ENCODE measurements at regions not wholly inside any gene's neighbourhood (a gene's known extent, or its start where the extent isn't known, plus 50 kb on each side); places are given as distances from the start of the nearest gene placed in this dataset.

DNA sequence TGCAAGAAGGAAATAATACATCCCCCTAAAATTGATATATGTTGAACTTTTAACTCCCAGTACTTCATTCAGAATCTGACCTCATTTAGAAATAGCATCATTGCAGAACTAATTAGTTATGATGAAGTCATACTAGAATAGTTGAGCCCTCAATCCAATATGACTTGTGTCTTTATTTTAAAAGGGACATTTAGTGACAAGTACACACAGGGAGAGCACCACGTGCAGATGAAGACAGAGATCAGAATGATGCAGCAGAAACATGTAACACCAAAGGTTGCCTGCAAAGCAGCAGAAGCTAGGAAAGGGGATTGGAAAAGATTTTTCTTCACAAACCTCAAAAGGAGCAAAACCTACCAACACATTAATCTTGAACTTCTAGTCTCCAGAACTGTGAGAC lies 2602.5 kb downstream of the PCDH9 start:
- TF ChIP-seq, protein P1, sequence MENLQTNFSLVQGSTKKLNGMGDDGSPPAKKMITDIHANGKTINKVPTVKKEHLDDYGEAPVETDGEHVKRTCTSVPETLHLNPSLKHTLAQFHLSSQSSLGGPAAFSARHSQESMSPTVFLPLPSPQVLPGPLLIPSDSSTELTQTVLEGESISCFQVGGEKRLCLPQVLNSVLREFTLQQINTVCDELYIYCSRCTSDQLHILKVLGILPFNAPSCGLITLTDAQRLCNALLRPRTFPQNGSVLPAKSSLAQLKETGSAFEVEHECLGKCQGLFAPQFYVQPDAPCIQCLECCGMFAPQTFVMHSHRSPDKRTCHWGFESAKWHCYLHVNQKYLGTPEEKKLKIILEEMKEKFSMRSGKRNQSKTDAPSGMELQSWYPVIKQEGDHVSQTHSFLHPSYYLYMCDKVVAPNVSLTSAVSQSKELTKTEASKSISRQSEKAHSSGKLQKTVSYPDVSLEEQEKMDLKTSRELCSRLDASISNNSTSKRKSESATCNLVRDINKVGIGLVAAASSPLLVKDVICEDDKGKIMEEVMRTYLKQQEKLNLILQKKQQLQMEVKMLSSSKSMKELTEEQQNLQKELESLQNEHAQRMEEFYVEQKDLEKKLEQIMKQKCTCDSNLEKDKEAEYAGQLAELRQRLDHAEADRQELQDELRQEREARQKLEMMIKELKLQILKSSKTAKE (IDR thresholded peaks at IDR 0.05; ENCODE audit: low read depth, poor library complexity, severe bottlenecking): no peak
- TF ChIP-seq FOXK2 (IDR thresholded peaks at IDR 0.05): no peak
- TF ChIP-seq PKNOX1 (IDR thresholded peaks at IDR 0.05): no peak
- no peak for TF ChIP-seq CREB1 (IDR thresholded peaks at IDR 0.05; ENCODE audit: low read depth)
- no peak for TF ChIP-seq POLR2A (IDR thresholded peaks at IDR 0.05; ENCODE audit: low read depth, low read length)
- TF ChIP-seq STAT3 (IDR thresholded peaks at IDR 0.05; ENCODE audit: low read depth, low read length): no peak
- TF ChIP-seq EP300 (IDR thresholded peaks at IDR 0.05; ENCODE audit: borderline replicate concordance in 1 of 2, control insufficient read depth in 1 of 2, low read depth in 2 of 2, low read length in 2 of 2): no peak
- TF ChIP-seq HDAC6 (IDR thresholded peaks at IDR 0.05; ENCODE audit: unreplicated experiment): no peak
- TF ChIP-seq SMAD1 (IDR thresholded peaks at IDR 0.05; ENCODE audit: low read depth, partially characterized antibody): no peak
- TF ChIP-seq CHD2 (IDR thresholded peaks at IDR 0.05; ENCODE audit: borderline replicate concordance, low read depth, low read length): no peak
- no peak for TF ChIP-seq TCF7 (IDR thresholded peaks at IDR 0.05; ENCODE audit: borderline replicate concordance)
- no peak for TF ChIP-seq E4F1 (IDR thresholded peaks at IDR 0.05; ENCODE audit: borderline replicate concordance, partially characterized antibody)
- Histone ChIP-seq H3K79me2 (ENCODE audit: control insufficient read depth, insufficient read depth, low read length) (no peaks in the 10 kb centered on the region), H3K9ac (ENCODE audit: control insufficient read depth, insufficient read depth, low read length) (no peak overlapping the region), H3K4me3 (no peak overlapping the region), H3K36me3 (ENCODE audit: control insufficient read depth in 2 of 2, insufficient read depth in 2 of 2, low read length in 1 of 2) (no peaks in the 10 kb centered on the region), H3K4me1 (ENCODE audit: control insufficient read depth, insufficient read depth, low read length) (no peaks in the 10 kb centered on the region), H3K9me3 (replicated peaks; ENCODE audit: control insufficient read depth, insufficient read depth, low read length) (no peaks in the 10 kb centered on the region), H4K20me1 (ENCODE audit: control insufficient read depth, insufficient read depth) (no peaks in the 10 kb centered on the region), H3K27me3 (replicated peaks in 1 of 2; ENCODE audit: control insufficient read depth in 2 of 2, insufficient read depth in 2 of 2, low read length in 1 of 2) (no peaks in the 10 kb centered on the region), H3K27ac (ENCODE audit: control insufficient read depth, insufficient read depth) (no peak overlapping the region), H3K4me2 (ENCODE audit: control insufficient read depth, insufficient read depth) (no peak overlapping the region), H2AFZ (ENCODE audit: control insufficient read depth, low read depth, low read length) (no peak overlapping the region)
- BruUV-seq (replicated peaks): no TSS peak
- 4% methylated on average over 1 of the region's 1 CpG for WGBS (ENCODE audit: insufficient coverage, insufficient replicate concordance, low lambda C conversion rate, missing lambda C conversion rate)
- CTCF ChIA-PET: no interaction called here
- FAIRE-seq: no peak
- no peak for ATAC-seq
- no peak for DNase-seq (ENCODE audit: low read depth, low spot score)
- in situ Hi-C loops (cut with MboI): no loop called here
- SMC1A ChIA-PET (ENCODE audit: uncharacterized antibody, unreplicated experiment): no interaction called here
- RAD21 ChIA-PET (ENCODE audit: unreplicated experiment): no interaction called here
- intact Hi-C loops (cut with micrococcal nuclease; ENCODE audit: unreplicated experiment): no loop called here
- POLR2A ChIA-PET: no interaction called here
